Small intestine (tissue), 7 donors: ENCODE measurements at regions not wholly inside any gene's neighbourhood (a gene's known extent, or its start where the extent isn't known, plus 50 kb on each side); places are given as distances from the start of the nearest gene placed in this dataset.

Source experiments
- DNase-seq, 2 donors: peaks; one replicate each; pipeline versions ENCODE4 v3.0.0 to v3.0.0-alpha.2; 2013
- FAIRE-seq: peaks from 2 replicates; lab custom pipeline; 2012; peaks lifted over from hg19 to GRCh38; lab: Jason Lieb, UNC
- H3K27ac ChIP-seq, 3 donors: one replicate each; pipeline ENCODE4 v1.5.1; 2013; ENCODE audit warnings: low read length in 2 of 3, mild to moderate bottlenecking in 2 of 3, control low read depth in 1 of 3, inconsistent platforms in 1 of 3, low read depth in 1 of 3, moderate library complexity in 1 of 3
- H3K27me3 ChIP-seq, 3 donors: one replicate each; pipeline ENCODE4 v1.6.1; 2013; ENCODE audit warnings: low read length in 3 of 3, inconsistent platforms in 1 of 3; ENCODE audit not compliant: control insufficient read depth in 3 of 3, insufficient read depth in 3 of 3
- H3K36me3 ChIP-seq, 3 donors: one replicate each; pipeline ENCODE4 v1.6.1; 2013; ENCODE audit warnings: low read length in 3 of 3, inconsistent platforms in 1 of 3, low read depth in 1 of 3, mild to moderate bottlenecking in 1 of 3, moderate library complexity in 1 of 3; ENCODE audit not compliant: control insufficient read depth in 3 of 3, insufficient read depth in 2 of 3
- H3K4me1 ChIP-seq, 3 donors: one replicate each; pipeline ENCODE4 v1.6.1; 2013; ENCODE audit warnings: low read length in 2 of 3, inconsistent platforms in 1 of 3, low read depth in 1 of 3, mild to moderate bottlenecking in 1 of 3, moderate library complexity in 1 of 3; ENCODE audit not compliant: control insufficient read depth in 3 of 3, insufficient read depth in 2 of 3
- H3K4me3 ChIP-seq, 3 donors: one replicate each; pipeline ENCODE4 v1.5.1; 2013; ENCODE audit warnings: low read length in 3 of 3, control low read depth in 1 of 3, inconsistent platforms in 1 of 3, low read depth in 1 of 3, mild to moderate bottlenecking in 1 of 3, moderate library complexity in 1 of 3
- H3K9me3 ChIP-seq, 2 donors: one replicate each; pipeline ENCODE4 v1.6.1; 2013; ENCODE audit warnings: low read depth in 1 of 2, low read length in 1 of 2; ENCODE audit not compliant: control insufficient read depth in 2 of 2, insufficient read depth in 1 of 2
- WGBS, 3 donors: extraction: QIAGEN DNeasy Blood & Tissue Kit; methylation state at CpG; one replicate each; pipeline ENCODE4 v1.1.7; 2013; 5-methylcytosine and 5-hydroxymethylcytosine counted together
- donor health status: healthy with polysubstance abuse.
- donor health status: control.
- donor health status: control.
- donor health status: Bipolar disorder and iron deficiency.
- donor health status: healthy.

DNA sequence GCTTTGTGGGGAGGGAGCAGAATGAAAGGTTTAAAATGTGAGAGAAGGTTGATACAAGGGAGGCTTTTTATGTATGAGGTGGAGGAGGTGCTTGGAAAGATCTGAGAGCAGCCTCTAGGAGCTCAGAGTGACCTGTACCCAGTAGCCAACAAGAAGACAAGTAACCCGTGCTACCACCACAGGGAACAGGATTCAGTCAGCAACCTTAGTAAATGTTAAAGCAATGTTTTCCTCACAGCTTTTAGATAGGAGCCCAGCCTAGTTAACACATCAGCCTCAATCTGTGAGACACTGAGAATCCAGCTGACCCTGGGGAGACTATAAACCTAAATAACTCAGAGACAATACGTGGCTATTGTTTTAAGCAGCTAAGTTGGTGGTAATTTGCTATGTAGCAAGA, 194.9 kb upstream of the NT5C1B start:
- Histone ChIP-seq H3K4me1 (peaks cover 0 to 2% (median 0%) of the 10 kb centered on the region in 3 donors), H3K4me3 (no peak overlapping the region), H3K36me3 (no peaks in the 10 kb centered on the region), H3K27me3 (no peaks in the 10 kb centered on the region), H3K9me3 (no peaks in the 10 kb centered on the region), H3K27ac (no peak overlapping the region)
- 82 to 95% (median 86%) methylated on average over 2 of the region's 2 CpGs for WGBS, 3 donors
- no peak for FAIRE-seq
- no peak for DNase-seq

DNA sequence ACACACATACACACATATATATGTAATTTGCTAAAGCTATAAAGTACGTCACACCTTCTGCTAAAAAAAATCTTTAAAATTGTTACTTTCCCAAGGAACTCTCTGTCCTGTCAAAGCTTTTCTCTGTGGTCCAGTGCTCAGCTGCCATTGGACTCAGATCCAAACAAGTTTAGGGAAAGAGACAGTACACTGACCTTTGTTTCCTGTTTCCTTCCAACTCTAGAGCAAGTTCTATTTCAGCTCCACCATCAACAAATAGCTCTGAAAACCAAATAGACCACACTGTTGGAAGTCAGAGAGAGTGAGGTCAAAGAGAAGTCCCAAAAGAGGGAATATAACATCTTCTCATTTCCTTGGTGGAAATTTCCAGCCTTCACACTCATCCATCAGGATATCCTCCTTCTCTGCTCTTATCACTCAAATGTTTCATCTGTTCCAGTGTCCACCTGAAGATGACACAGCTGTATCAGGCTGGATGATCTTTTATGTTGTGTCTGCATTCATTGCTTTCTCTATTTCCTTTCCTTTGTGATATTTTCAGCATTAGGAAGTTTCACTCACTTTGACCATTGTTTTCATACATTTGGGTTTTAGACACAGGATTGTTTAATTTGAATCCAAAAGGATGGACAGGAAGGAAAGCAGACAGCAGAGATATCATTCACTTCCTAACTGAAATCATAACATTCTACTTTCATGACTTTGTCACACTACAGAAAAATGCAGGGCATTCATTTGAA, 192.3 kb upstream of the NT5C1B start:
- Histone ChIP-seq H3K36me3 (no peaks in the 10 kb centered on the region), H3K9me3 (no peaks in the 10 kb centered on the region), H3K4me1 (peaks cover 0 to 5% (median 0%) of the 10 kb centered on the region in 3 donors), H3K4me3 (no peak overlapping the region), H3K27me3 (no peaks in the 10 kb centered on the region), H3K27ac (no peak overlapping the region)
- 79 to 94% (median 84%) methylated on average over 1 of the region's 1 CpG for WGBS, 3 donors
- FAIRE-seq (no peak), DNase-seq (no peak)

GRCh38 chr2:18777250-18777812, 188.0 kb upstream of the NT5C1B start:
- no peak for FAIRE-seq
- H3K4me1 ChIP-seq: peaks cover 0 to 9% (median 0%) of the 10 kb centered on the region in 3 donors
- H3K27me3 ChIP-seq: no peaks in the 10 kb centered on the region
- 39 to 44% (median 42%) methylated on average over 2 of the region's 2 CpGs for WGBS, 3 donors
- no peaks in the 10 kb centered on the region for H3K9me3 ChIP-seq
- peak overlapping the region in 1 of 3 donors; percentile 45 for H3K27ac ChIP-seq
- H3K4me3 ChIP-seq: no peak overlapping the region
- no peaks in the 10 kb centered on the region for H3K36me3 ChIP-seq
- peak in 1 of 2 donors; percentile 54 for DNase-seq

DNA sequence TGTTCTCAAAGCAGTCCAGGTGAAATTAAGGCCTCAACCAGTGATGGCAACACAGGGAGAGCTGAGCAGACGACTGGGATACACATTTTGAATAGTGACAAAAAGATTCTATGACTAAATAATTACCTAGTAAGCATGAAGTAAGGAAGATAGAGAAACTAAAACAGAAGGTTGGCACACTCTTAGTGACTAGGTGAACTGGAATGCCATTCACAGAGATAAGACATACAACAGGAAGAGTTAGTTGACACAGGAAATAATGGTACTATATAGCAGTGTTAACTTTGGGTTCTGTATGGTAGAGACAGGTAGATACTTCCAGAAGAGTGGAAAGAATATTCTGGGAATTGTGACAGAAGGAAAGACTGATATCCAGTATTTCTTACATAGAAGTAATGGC, 181.8 kb upstream of the NT5C1B start:
- Histone ChIP-seq H3K36me3 (no peaks in the 10 kb centered on the region), H3K4me3 (no peak overlapping the region), H3K4me1 (no peaks in the 10 kb centered on the region), H3K9me3 (peaks cover 0 to 4% of the 10 kb centered on the region in 2 donors), H3K27ac (no peak overlapping the region), H3K27me3 (no peaks in the 10 kb centered on the region)
- no peak for DNase-seq
- FAIRE-seq: no peak
- WGBS, 3 donors: 61 to 78% (median 73%) methylated on average over 1 of the region's 1 CpG

DNA sequence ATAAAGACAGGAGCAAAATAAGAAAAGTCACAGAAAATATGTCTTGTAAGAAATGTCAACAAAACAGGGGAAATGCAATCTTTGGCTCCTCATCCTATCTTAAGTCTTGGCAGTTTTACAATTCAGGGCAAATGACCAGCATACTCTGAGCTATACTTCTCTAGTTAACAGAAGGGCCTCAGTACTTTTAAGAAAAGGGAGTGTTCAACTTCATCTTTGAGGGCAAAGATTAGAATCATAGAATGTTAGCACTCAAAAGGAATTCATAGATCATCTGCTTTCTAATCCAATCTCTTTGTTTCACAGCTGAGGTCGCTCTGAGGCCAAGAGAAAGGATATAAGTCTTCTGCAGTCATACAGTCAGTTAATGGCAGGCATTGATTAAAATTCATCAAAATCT, 174.0 kb upstream of the NT5C1B start:
- no peak for FAIRE-seq
- WGBS, 3 donors: 63 to 93% (median 82%) methylated on average over 1 of the region's 1 CpG
- no peaks in the 10 kb centered on the region for H3K27me3 ChIP-seq
- peaks cover 0 to 11% (median 0%) of the 10 kb centered on the region in 3 donors for H3K4me1 ChIP-seq
- peak in 1 of 2 donors; percentile 22 for DNase-seq
- H3K36me3 ChIP-seq: no peaks in the 10 kb centered on the region
- no peaks in the 10 kb centered on the region for H3K9me3 ChIP-seq
- H3K4me3 ChIP-seq: no peak overlapping the region
- no peak overlapping the region for H3K27ac ChIP-seq

GRCh38 chr2:18762667-18763066, 173.3 kb upstream of the NT5C1B start:
- 19 to 59% (median 38%) methylated on average over 1 of the region's 1 CpG for WGBS, 3 donors
- Histone ChIP-seq H3K27me3 (no peaks in the 10 kb centered on the region), H3K36me3 (no peaks in the 10 kb centered on the region), H3K27ac (no peak overlapping the region), H3K4me3 (no peak overlapping the region), H3K9me3 (no peaks in the 10 kb centered on the region), H3K4me1 (peaks cover 0 to 11% (median 0%) of the 10 kb centered on the region in 3 donors)
- DNase-seq: no peak
- no peak for FAIRE-seq

DNA sequence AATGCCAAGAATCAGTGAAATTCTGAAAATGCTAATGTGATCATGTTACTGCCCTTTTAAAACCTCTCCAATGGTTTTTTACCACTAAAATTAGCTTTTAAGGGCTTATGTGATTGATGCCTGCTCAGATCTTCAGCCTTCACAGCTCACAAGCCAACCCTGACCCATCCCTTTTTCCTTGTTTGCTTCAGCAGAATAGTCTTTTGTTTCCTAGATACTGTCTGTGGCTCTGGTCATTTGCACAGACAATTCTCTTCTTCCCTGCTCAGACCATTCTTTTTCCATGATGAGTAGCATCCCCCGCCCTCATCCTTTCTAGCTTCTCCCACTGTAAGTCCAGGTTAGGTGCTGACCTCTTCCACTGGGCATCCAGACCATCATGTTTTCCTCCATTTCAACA, 164.9 kb upstream of the NT5C1B start:
- FAIRE-seq: no peak
- no peak overlapping the region for H3K27ac ChIP-seq
- H3K4me3 ChIP-seq: no peak overlapping the region
- DNase-seq: no peak
- peaks cover 0 to 11% (median 0%) of the 10 kb centered on the region in 3 donors for H3K4me1 ChIP-seq
- H3K9me3 ChIP-seq: no peaks in the 10 kb centered on the region
- 93 to 100% (median 99%) methylated on average over 1 of the region's 1 CpG for WGBS, 3 donors
- no peaks in the 10 kb centered on the region for H3K27me3 ChIP-seq
- H3K36me3 ChIP-seq: no peaks in the 10 kb centered on the region

DNA sequence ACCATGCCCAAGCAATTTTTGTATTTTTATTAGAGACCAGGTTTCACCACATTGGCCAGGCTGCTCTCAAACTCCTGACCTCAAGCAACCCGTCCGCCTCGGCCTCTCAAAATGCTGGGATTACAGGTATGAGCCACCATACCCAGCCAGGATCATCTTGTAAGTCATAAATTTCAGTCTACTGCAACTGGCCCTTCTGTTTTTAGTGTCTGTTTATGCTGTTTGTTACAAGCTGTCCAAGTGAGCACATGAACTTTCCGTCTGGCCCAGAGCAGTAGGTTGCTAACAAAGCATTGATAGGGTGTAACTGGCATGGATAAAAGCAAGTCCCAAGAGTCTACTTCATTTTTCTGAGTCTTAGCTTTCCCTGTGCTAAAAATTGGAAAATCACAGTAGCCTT, 164.4 kb upstream of the NT5C1B start:
- FAIRE-seq: no peak
- H3K4me3 ChIP-seq: no peak overlapping the region
- no peak for DNase-seq
- H3K9me3 ChIP-seq: no peaks in the 10 kb centered on the region
- 92 to 94% (median 93%) methylated on average over 4 of the region's 4 CpGs for WGBS, 3 donors
- H3K27ac ChIP-seq: no peak overlapping the region
- peaks cover 0 to 11% (median 0%) of the 10 kb centered on the region in 3 donors for H3K4me1 ChIP-seq
- H3K27me3 ChIP-seq: no peaks in the 10 kb centered on the region
- no peaks in the 10 kb centered on the region for H3K36me3 ChIP-seq
